HG02840 (cell line): ENCODE measurements at regions not wholly inside any gene's neighbourhood (a gene's known extent, or its start where the extent isn't known, plus 50 kb on each side); places are given as distances from the start of the nearest gene placed in this dataset.

Experiments used
- ATAC-seq: cut with Tn5 transposase; IDR thresholded peaks from one replicate; pipeline ENCODE4 v1.9.1; 2021; ENCODE audit warnings: mild to moderate bottlenecking, moderate library complexity, moderate number of reproducible peaks; ENCODE audit not compliant: unreplicated experiment, low FRiP score

DNA sequence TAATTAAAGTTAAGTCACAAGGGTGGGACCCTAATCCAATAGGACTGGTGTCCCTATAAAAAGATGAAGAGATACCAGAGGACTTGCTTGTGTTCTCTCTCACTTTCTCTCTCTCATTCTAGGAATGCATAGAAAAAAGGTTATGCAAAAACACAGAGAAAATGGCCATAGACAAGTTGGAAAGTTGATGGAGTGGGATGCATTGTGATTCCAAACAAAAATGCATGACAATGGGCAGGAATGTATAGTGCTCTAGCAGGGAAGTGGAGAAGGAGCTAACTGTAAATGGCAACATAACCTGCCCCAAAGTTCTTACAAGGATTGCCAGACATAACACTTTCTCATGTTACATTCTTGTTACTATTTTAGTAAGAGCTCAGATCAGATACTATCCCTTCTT, 301.6 kb upstream of the LRATD1 start:
- no peak for ATAC-seq

DNA sequence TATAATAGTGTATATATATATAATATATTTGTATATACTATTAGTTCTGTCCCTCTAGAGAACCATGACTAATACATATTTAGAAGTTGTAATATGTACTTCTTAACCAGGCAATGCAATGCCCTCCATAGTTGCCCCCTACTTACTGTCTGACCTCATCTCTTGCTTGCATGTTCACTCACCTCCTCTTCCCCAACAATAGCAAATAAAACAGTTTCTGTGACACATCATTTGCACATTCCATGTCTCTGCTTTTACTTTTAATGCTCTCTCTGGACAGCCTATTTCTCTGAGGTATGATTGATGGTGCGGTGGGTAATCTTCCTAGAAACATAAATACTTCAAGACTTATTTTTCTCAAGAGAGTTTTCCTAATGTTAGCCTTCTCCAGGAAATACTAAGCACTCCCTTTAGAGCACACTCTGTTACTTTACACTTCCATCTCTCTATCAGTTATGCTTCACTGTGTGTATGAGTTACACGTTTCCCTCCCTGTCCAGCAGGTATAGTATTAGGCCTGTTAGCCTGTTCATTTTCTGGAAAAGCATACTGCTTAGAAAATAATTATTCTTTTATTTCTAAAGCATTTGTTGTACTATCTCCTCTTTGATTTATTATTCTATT, 295.6 kb upstream of the LRATD1 start:
- ATAC-seq = no peak

DNA sequence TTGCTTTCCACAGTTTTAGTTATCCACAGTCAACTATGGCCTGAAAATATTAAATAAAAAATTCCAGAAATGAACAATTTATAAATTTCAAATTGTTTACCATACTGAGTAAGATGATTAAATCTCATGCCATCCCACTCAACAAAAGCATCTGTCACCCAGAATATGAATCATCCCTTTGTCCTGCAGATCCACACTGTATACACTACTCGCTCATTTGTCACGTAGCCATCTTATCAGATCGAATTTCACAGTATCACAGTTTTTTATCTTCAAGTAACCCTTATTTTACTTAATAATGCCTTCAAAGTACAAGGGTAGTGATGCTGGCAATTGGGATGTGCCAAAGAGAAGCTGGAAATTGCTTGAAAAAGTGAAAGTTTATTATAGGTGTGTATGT, 291.8 kb upstream of the LRATD1 start:
- ATAC-seq = no peak

DNA sequence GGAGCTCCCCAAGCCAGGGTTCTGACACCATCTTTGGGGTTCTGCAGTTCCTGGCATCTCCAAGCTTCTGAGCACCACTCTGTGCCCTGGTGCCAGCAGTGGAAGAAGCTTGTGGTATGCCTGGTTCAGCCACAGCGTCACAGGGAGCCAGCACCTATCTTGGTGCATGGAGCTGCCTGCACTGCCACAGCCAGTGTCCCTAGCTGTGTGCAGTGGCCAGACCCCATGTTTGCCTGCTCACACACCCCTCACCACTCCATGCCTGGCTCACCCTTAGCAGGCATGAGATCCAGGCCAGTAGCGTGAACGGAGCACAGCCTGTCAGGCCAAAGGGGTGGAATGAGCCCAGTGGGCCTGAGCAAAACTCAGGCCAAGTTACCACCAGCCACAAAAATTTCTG, 290.2 kb upstream of the LRATD1 start:
- ATAC-seq = no peak

DNA sequence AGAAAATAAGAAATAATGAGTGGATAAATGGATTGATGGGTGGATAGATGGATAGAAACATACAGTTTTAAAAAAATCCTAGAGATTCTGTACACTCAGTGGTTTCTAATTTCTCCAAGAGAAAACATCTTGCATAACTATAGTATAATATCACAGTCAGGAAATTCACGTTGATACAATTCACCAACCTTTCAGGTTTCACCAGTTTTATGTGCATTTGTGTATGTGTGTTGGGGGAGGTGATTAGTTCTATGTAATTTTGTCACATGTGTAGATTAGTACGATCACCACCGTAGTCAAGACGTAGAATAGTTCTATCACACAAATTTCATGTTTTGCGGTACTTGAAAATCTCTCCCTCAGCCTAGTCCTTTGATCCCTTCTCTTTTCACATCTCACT, 288.2 kb upstream of the LRATD1 start:
- no peak for ATAC-seq

DNA sequence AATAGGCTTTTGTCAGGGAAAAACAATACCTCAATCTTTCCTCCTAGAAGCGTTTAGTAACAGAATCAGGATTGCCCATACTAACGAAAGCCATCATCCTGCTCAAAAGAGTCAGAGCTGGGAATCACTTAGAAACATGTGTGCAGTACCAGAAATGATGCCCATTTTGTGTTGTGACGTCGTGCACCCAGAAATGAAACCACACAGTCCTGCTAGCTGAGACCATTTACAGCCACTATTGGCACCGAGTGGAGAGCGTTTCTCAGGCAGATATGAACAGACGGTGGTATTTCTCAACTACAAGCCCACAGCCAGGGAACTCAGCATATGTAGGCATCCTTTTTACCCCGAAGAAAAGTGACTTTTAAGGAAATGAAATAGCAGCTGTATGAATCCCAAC, 284.3 kb upstream of the LRATD1 start:
- no peak for ATAC-seq

DNA sequence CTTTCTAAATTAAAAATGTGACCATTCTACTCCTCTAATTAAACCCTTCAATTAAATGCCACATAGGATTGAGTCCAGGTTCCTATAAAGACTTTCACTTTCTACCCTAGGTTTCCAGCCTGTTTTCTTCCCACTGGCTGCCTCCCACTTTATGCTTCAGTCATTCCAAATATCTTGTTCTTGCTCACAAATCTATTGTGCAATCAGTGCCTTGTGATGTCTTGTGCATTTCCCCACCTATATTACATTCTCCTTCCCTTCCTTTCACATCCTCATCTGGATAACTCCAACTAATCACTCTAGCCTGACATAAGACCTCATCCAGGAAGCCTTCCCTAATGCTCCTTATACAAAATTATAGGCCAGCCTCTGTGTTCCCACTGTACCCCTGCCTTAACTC, 281.7 kb upstream of the LRATD1 start:
- ATAC-seq = no peak

DNA sequence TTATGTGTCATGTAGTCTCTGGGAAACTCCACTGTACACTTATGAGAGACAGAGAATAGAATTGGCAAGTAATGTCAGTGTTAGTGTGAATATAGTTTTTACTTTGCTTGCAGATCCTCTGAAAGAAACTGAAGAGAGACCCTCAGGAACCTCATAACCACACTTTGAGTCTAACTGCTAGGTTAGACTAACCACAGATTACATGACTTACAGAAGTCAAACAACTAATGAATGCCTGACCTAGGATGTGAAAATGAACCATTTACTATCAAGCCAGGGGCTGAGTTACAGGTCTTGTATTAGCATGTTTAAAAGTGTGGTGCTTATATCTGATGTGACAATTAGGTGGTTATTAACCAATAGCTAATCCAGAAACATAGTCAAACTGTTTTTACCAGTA, 280.4 kb upstream of the LRATD1 start:
- no peak for ATAC-seq

DNA sequence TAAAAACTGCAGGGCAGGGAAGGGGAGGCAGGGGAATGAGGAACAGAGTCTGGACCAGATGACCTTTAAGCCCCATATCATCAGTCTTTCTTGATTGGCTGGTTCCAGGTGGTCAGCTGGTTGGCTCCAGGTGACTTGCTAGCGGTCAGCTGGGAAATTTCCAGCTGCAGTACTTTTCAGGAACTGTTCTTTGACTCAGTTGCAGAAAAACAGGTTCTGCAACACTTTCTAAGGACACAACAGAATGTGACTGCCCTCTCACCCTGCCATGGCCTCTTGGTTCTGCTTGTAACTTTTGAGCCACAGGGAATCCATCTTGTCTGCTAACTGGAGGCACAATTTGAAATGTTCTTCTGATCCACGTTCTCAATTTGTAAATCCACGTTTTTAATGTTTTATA, 278.3 kb upstream of the LRATD1 start:
- ATAC-seq = no peak

DNA sequence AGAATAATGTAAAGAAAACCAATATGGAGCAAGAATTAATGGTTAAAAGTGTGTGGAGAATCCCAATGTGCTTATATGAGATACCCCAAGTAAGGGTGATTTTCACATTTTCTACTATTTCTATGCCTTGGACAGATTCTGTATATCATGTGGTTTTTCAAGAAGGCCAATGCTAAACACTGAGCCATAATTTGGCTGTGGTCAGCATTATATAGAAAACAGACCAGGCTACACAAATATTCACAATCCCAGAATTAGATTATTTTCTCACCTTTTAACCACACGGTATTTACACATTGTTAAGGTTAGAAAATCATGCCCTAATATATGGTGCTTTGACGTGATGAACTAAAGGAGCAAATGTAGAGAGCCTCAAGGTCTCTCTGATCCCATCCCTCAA, 277.4 kb upstream of the LRATD1 start:
- ATAC-seq = no peak

DNA sequence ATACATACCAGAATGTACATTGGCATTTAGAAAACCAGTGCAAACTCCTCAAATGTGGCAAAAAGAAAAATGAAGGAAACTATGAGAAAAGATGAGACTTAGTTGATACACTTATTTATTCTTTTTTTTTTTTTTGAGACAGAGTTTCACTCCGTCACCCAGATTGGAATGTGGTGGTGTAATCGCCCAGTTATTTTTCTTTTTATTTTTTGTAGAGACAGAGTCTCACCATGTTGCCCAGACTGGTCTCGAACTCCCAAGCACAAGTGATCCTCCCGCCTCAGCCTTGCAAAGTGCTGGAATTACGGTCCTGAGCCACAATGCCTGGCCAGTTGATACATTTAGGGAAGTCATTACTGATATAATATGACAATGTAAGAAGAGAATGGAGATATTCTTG, 274.2 kb upstream of the LRATD1 start:
- ATAC-seq = no peak

DNA sequence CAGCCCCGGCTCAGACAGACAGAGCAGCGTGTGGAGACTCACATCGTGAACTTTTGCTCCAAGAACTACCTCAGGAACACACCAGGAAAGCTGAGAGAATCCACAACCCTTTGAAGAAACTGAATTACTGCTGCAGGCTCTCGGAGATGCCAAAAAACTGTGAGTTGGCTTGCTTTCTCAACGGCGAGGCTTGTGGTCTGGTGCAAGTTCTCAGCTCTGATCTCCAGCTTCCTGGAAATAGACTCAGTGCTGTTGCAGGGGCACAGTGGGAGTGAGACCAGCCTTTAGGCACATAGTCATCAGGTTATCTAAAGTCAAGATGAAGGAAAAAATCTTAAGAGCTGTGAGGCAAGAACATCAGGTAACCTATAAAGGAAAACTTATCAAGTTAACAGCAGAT, 273.7 kb upstream of the LRATD1 start:
- ATAC-seq = no peak

DNA sequence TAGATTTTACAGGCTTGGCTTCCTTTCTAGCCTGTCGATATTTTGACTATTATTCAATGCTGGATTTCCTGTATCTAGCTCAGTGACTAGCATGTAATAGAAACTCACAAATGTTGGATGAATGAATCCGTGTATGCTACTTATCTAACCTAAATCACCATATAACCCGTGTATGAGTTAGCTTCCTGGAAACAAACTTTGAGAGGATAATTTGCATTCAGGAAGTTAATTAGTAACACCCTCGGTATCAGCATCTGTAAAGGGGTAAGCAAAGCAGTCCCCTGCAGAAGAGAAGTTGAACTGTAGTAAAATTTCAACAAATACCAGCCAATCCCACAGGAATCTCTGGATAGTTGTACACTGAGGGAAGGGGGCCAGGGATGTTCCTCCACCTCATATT, 269.4 kb upstream of the LRATD1 start:
- no peak for ATAC-seq

DNA sequence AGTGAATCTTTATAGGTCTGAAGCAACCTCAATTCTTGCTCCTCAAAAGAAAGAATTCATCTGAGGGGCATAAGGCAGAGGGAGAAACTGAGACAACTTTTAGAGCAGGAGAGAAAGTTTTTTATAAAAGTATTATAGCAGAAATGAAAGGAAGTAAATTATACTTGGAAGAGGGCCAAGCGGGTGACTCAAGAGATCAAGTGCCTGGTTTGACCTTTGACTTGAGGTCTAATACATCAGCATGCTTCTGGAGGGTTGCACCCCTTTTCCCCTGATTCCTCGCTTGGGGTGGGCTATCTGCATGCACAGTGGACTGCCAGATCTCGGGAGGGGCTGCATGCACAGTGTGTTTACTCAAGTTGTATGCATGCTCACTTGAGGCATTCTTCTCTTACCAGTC, 268.5 kb upstream of the LRATD1 start:
- ATAC-seq = no peak

DNA sequence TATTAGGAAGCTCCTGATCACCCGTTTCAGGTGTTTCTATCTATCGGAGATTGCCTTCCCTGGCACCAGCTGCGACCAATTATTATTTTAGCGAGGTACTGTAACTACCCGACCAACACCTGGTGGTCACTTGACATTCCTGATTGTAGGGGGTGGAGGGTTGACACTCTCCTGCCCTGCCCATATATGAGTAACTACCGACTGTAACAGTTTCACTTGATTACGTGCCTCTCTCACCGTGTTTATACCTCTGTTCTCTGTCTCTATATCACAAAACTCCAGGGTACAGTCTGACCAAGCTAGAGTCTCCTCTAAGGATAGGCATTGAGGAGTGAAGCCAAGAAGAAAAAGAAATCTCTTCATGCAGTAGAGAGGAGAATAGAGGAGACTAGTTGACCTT, 268.0 kb upstream of the LRATD1 start:
- no peak for ATAC-seq

DNA sequence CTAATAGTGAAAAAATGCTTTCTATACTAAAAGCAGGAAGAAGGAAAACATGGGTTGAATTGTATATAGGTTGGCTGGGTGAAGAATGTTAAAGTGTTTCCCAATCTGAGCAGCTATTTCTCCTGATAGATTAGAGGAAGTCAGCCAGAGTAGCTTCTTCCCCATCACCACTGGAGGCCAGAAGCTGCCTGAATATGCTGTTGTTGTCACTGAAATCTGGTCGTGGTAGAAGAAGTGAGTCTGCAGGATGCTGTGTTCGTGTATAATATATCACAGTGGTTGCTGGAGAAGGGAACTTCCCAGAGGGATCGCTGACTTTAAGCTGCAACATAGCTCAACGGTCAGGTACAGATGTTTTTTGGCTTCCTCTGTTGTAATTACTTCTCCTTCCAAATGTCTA, 247.5 kb upstream of the LRATD1 start:
- ATAC-seq = no peak

DNA sequence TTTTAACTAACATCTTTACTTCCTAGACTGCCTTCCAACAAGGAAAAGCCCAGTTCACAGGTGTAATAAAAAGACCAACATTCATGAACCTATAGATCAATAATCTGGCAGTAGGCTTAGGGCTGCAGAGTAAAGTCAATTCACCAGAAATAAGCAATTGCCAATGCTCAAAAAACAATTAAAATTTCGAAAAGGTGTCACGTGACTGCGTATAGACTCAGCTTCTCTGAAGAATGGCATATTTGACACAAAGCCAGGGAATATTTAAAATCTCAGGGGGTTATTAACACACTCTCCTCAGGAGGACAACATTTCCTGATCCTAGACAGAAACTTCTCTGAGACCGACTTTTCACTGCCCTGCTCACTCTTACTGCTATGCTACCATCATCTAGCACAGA, 245.2 kb upstream of the LRATD1 start:
- no peak for ATAC-seq

DNA sequence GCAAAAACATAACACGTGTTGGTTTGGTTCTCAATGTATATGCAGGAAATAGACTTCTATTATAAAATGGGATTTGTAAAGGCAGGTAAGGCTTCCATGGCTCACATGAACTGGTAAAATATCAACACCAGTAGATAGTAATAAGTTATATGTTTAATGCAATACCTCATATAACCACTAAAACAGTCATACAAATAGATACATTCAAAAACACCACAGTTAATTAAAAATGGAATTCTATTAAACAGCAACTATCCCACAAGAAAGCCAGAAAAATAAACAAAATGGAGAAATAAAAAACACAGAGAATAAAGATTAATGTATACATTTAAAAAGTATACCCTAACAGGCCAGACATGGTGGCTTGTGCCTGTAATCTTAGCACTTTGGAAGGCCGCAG, 243.8 kb upstream of the LRATD1 start:
- no peak for ATAC-seq

DNA sequence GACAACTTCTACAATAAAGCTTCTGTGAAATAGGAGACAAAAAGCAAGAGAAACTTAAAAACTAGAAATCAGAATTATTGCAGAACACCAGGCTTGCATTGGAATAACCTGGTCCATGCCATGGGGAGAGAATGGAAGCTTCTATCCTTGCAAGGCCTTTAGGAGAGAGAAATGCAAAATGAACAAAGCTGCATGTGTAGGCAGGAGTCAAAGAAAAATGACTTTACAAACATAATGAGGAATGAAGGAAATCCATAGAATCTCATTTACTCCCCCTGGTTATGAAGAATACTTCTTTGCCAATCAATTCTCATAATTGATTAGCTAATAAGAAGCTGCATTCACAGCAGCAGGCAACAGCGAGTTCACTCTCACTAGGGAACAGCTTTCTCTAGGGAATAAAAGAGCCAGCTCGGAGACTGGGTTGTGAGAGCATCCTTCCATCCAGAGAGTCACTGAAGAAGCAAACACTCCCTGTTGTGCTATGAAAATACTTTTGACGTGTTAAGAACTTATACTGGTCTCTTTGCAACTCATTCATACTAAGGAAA, 235.9 kb upstream of the LRATD1 start:
- ATAC-seq = no peak

DNA sequence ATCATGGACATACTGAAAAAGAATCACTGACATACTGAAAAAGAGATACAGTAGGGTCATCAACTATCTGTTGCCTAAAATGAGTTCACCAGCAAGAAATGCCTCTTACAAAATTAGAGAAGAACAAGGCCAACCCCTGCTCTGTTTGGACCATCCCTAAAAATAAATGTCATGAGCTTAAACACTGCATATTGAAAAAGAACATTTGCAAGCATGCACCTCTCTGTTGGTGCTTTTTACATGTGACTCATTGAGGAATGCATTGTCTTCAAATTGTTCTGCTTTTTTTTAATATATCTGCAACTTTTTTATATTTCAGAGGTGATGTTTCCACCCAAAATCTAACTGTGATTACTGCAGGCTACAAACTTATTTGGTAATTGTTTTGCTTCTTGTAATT, 233.9 kb upstream of the LRATD1 start:
- ATAC-seq = no peak

DNA sequence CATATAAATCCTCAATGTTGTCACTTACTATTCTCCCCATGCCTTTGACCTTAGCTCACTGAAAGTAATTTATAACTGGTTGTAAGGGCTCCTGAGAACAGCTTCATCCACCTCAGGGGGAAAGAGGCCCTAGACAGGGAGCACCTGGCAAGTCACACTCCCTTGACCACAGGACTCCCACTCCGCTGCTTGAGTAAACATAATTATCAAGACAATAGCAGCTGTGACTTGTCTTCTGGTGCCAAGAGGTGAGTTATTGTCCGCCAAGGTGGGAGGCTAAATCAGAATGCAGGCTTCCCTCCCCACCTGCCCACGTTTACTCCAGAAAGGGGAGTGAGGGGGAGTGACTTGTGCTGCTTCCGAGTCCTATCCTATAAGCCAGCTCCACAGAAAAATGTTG, 230.6 kb upstream of the LRATD1 start:
- ATAC-seq = no peak

DNA sequence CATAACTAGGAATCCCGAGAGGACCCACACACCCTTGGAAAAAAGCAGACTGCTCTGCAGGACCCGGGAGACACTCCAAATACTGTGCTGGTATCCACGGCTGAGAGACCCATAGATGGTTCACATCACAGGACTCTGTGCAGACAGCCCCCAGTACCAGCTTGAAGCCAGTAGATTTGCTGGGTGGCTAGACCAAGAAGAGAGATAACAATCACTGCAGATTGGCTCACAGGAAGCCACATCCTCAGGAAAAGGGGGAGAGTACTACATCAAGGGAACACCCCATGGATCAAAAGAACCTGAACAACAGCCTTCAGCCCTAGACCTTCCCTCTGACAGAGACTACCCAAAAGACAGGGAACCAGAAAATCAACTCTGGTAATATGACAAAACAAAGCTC, 223.8 kb upstream of the LRATD1 start:
- no peak for ATAC-seq

DNA sequence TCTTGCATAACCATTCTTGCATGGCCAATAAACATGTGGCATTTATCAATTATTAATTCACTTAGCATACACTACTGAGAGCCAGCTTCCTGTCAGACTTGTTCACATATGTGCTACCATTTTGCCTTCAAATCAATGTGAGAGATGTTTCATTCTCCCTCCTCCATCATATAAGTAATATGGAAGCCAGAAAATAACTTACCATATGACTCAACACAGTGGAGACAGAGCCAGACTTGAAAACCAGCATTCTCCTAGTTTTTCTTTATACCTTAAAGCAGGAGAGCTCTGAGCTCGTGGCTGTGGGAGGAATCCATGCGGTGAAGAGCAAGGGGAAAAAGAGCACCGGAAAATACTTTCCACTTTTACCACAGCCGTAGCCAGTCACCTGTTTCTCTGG, 215.0 kb upstream of the LRATD1 start:
- no peak for ATAC-seq
